Astrocyte (in vitro differentiated cells and primary cell): ENCODE measurements at regions not wholly inside any gene's neighbourhood (a gene's known extent, or its start where the extent isn't known, plus 50 kb on each side); places are given as distances from the start of the nearest gene placed in this dataset.

Experiments used
- EZH2 ChIP-seq: IDR thresholded peaks from 2 replicates; pipeline ENCODE4 v1.6.1; 2012; ENCODE audit warnings: mild to moderate bottlenecking, low read length, inconsistent platforms; ENCODE audit not compliant: insufficient read depth
- TF ChIP-seq, protein P1 (sequence below): IDR thresholded peaks from 2 replicates; pipeline ENCODE4 v1.5.1; 2011; ENCODE audit warnings: low read depth, mild to moderate bottlenecking, inconsistent platforms, low read length, moderate library complexity; ENCODE audit not compliant: insufficient read depth

DNA sequence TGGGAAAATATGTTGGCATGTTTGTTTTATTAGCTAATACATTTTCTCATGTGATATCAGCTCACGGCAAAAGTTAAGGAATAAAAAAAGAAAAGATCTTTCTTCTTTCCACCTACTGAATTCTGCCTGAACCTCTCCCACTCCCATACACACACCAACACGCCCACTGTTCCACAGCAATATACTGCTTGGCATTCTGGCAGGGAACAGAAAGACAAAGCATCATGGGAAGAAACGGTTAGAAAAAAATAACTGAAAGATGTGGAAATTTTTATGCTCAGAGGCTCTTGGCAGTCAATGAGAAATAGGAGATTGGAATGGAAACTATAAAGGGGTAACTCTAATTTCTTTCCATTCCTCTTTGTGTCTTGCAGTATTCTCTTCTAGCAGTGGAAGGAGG lies 268.5 kb downstream of the FOXG1 start:
- TF ChIP-seq, protein P1, sequence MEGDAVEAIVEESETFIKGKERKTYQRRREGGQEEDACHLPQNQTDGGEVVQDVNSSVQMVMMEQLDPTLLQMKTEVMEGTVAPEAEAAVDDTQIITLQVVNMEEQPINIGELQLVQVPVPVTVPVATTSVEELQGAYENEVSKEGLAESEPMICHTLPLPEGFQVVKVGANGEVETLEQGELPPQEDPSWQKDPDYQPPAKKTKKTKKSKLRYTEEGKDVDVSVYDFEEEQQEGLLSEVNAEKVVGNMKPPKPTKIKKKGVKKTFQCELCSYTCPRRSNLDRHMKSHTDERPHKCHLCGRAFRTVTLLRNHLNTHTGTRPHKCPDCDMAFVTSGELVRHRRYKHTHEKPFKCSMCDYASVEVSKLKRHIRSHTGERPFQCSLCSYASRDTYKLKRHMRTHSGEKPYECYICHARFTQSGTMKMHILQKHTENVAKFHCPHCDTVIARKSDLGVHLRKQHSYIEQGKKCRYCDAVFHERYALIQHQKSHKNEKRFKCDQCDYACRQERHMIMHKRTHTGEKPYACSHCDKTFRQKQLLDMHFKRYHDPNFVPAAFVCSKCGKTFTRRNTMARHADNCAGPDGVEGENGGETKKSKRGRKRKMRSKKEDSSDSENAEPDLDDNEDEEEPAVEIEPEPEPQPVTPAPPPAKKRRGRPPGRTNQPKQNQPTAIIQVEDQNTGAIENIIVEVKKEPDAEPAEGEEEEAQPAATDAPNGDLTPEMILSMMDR, result no peak
- TF ChIP-seq EZH2, result no peak
